Heart left ventricle (tissue), 16 donors: ENCODE measurements at regions not wholly inside any gene's neighbourhood (a gene's known extent, or its start where the extent isn't known, plus 50 kb on each side); places are given as distances from the start of the nearest gene placed in this dataset.
"Not testable (repeated sequence)": the region's sequence is repeated elsewhere in the genome, so short reads cannot be mapped to it uniquely, and the experiment has no call there.

Experiments
- ATAC-seq, 4 donors: fragments of 200-7000 bp; cut with Tn5 transposase; one replicate each; pipeline ENCODE4 v1.9.1; 2020 to 2022; ENCODE audit warnings: moderate library complexity in 4 of 4, mild to moderate bottlenecking in 3 of 4, moderate number of reproducible peaks in 1 of 4
- DNase-seq, 5 donors: peaks; one replicate each; pipeline ENCODE4 v3.0.0-alpha.2; 2020
- H3K27ac ChIP-seq, 12 donors: fragments of 200-600 bp; sonication (generic) in 4 of 12; one replicate each; pipeline versions ENCODE4 v1.5.0 to v1.8.0; 2016 to 2022; ENCODE audit warnings: mild to moderate bottlenecking in 2 of 12
- H3K27me3 ChIP-seq, 9 donors: fragments of 200-600 bp; sonication (generic) in 2 of 9; one replicate each; pipeline versions ENCODE4 v1.5.1 to v1.8.0; 2016 to 2022; ENCODE audit warnings: mild to moderate bottlenecking in 3 of 9
- H3K36me3 ChIP-seq, 9 donors: fragments of 200-600 bp; sonication (generic) in 2 of 9; one replicate each; pipeline versions ENCODE4 v1.5.0 to v1.8.0; 2018 to 2022; ENCODE audit warnings: mild to moderate bottlenecking in 2 of 9
- H3K4me1 ChIP-seq, 12 donors: fragments of 200-600 bp; sonication (generic) in 4 of 12; one replicate each; pipeline versions ENCODE4 v1.5.0 to v1.8.0; 2016 to 2022; ENCODE audit warnings: mild to moderate bottlenecking in 3 of 12
- H3K4me3 ChIP-seq, 12 donors: fragments of 200-600 bp; sonication (generic) in 4 of 12; one replicate each; pipeline versions ENCODE4 v1.5.0 to v1.8.0; 2017 to 2022; ENCODE audit warnings: mild to moderate bottlenecking in 9 of 12, moderate library complexity in 4 of 12
- H3K9me3 ChIP-seq, 12 donors: fragments of 200-600 bp; sonication (generic) in 4 of 12; one replicate each; pipeline versions ENCODE4 v1.5.0 to v1.8.0; 2016 to 2022; ENCODE audit warnings: mild to moderate bottlenecking in 1 of 12
- CTCF ChIP-seq, 12 donors: fragments of 200-600 bp; sonication (generic) in 4 of 12; IDR thresholded peaks; one replicate each; pipeline versions ENCODE4 v1.5.0 to v1.8.0; 2018 to 2022; ENCODE audit warnings: antibody characterized with exemption in 12 of 12, mild to moderate bottlenecking in 5 of 12
- POLR2A ChIP-seq, 2 donors: fragments of 450-650 bp; IDR thresholded peaks; one replicate each; pipeline ENCODE4 v1.6.1; 2017; ENCODE audit warnings: antibody characterized with exemption in 2 of 2, mild to moderate bottlenecking in 2 of 2, moderate library complexity in 2 of 2
- WGBS, 4 donors: extraction: QIAGEN DNeasy Blood & Tissue Kit in 2 of 4; methylation state at CpG; one replicate each; pipeline versions ENCODE4 v1.1.5 to v1.1.7; 2013 to 2018; 5-methylcytosine and 5-hydroxymethylcytosine counted together
- intact Hi-C, 10 donors: fragments of 100-400 bp; cut with DNase I; formaldehyde crosslinking; loops; one replicate each; pipeline versions ENCODE4 v1.11.1 to v1.14.2; 2022
- donor health status: ischemic (EF 13 %, LVEDD 7.1; RV severe dilation, severe dysfunction).
- donor health status: healthy with polysubstance abuse.
- donor health status: DM: no; HTN: yes; CAD: no.
- donor health status: DM: no; HTN: no; CAD: no.
- donor health status: ischemic (EF 25% LVEDD 6.9; RV normal size, moderate dysfunction).
- donor health status: ischemic (EF 25% LVEDD 5.7; RV mildly dilated, moderate dysfunction).
- donor health status: healthy.
- donor health status: DM: yes; HTN: yes; CAD: no.
- donor health status: ischemic (EF 35%, LVEDD 5.7; RV mildly dilated, moderate dysfunction).
- donor health status: nonischemic (EF 11% LVEDD 7.7; RV severe dilation, severe dysfunction).
- donor health status: DM: yes; HTN: yes; CAD: no.
- donor health status: PGD.
- donor health status: ischemic (EF 29% LVEDD 5.4; RV normal size, mild dysfunction).
- donor health status: nonischemic (EF 23%, LVEDD 6.1; RV moderate dilation, normal function).

- 90 to 100% (median 95%) methylated on average over 1 of the region's 1 CpG for WGBS, 4 donors
- ATAC-seq (no peak), DNase-seq (no peak)
- no peaks in the 10 kb centered on the region for H3K36me3 ChIP-seq
- no peak overlapping the region for H3K4me3 ChIP-seq
- H3K4me1 ChIP-seq, result peaks cover 0 to 49% (median 21%) of the 10 kb centered on the region in 12 donors
- H3K27ac ChIP-seq, result peak overlapping the region in 1 of 12 donors; percentile 7
- intact Hi-C loops, result no loop called here
- no peaks in the 10 kb centered on the region for H3K27me3 ChIP-seq
- no peaks in the 10 kb centered on the region for H3K9me3 ChIP-seq
- TF ChIP-seq POLR2A (IDR thresholded peaks at IDR 0.05) (no peak), CTCF (IDR thresholded peaks at IDR 0.05) (no peak)
These were observed 176.1 kb upstream of the CCDC54 start for GRCh38 chr3:107201146-107201545.

- DNase-seq, H3K4me3 ChIP-seq, H3K9me3 ChIP-seq, intact Hi-C loops, H3K27me3 ChIP-seq, H3K27ac ChIP-seq, ATAC-seq, H3K36me3 ChIP-seq: not testable (repeated sequence)
- H3K4me1 ChIP-seq, result peaks cover 0 to 58% (median 30%) of the 10 kb centered on the region in 12 donors
These were observed 174.4 kb upstream of the CCDC54 start for GRCh38 chr3:107202885-107203284.

- no peak overlapping the region for H3K27ac ChIP-seq
- no peaks in the 10 kb centered on the region for H3K27me3 ChIP-seq
- ATAC-seq, result no peak
- H3K36me3 ChIP-seq, result no peaks in the 10 kb centered on the region
- no peak overlapping the region for H3K4me3 ChIP-seq
- no peak for TF ChIP-seq CTCF (IDR thresholded peaks at IDR 0.05)
- no peak for TF ChIP-seq POLR2A (IDR thresholded peaks at IDR 0.05)
- no peak for DNase-seq
- intact Hi-C loops, result no loop called here
- H3K9me3 ChIP-seq, result no peaks in the 10 kb centered on the region
- peaks cover 0 to 59% (median 31%) of the 10 kb centered on the region in 12 donors for H3K4me1 ChIP-seq
These were observed 173.1 kb upstream of the CCDC54 start for GRCh38 chr3:107204121-107204520.

GRCh38 chr3:107205358-107205757 is 171.9 kb upstream of the CCDC54 start:
- no peak overlapping the region for H3K4me3 ChIP-seq
- no peak overlapping the region for H3K27ac ChIP-seq
- H3K27me3 ChIP-seq, result no peaks in the 10 kb centered on the region
- H3K36me3 ChIP-seq, result no peaks in the 10 kb centered on the region
- no peaks in the 10 kb centered on the region for H3K9me3 ChIP-seq
- TF ChIP-seq POLR2A (IDR thresholded peaks at IDR 0.05) (no peak), CTCF (IDR thresholded peaks at IDR 0.05) (no peak)
- 84 to 92% (median 88%) methylated on average over 3 of the region's 3 CpGs for WGBS, 4 donors
- ATAC-seq, result no peak
- DNase-seq, result no peak
- H3K4me1 ChIP-seq, result peaks cover 0 to 59% (median 33%) of the 10 kb centered on the region in 12 donors
- intact Hi-C loops, result no loop called here

GRCh38 chr3:107206141-107206540 is 171.1 kb upstream of the CCDC54 start:
- peaks cover 0 to 61% (median 35%) of the 10 kb centered on the region in 12 donors for H3K4me1 ChIP-seq

More at GRCh38 chr3:107206141-107206540, 171.1 kb upstream of the CCDC54 start:
- H3K36me3 ChIP-seq, result no peaks in the 10 kb centered on the region
- intact Hi-C loops, result no loop called here
- H3K9me3 ChIP-seq, result no peaks in the 10 kb centered on the region
- peak; percentile 41 to 69 (median 48) for TF ChIP-seq CTCF (IDR thresholded peaks at IDR 0.05)
- no peak for TF ChIP-seq POLR2A (IDR thresholded peaks at IDR 0.05)
- no peak overlapping the region for H3K4me3 ChIP-seq
- peak overlapping the region in 8 of 12 donors; percentile 64 to 85 (median 78) for H3K27ac ChIP-seq
- DNase-seq (peak in 1 of 5 donors; percentile 32), ATAC-seq (peak in 2 of 4 donors; percentile 23 to 28)
- no peaks in the 10 kb centered on the region for H3K27me3 ChIP-seq
- 42 to 68% (median 49%) methylated on average over 1 of the region's 1 CpG for WGBS, 4 donors
